Activated T-cell treated with anti-CD3 and anti-CD28 coated beads, Interleukin-2, amount 50 U/mL, for 1 hour (primary cell): ENCODE measurements at regions not wholly inside any gene's neighbourhood (a gene's known extent, or its start where the extent isn't known, plus 50 kb on each side); places are given as distances from the start of the nearest gene placed in this dataset.
"Not testable (repeated sequence)": the region's sequence is repeated elsewhere in the genome, so short reads cannot be mapped to it uniquely, and the experiment has no call there.

Experiments used
- DNase-seq: peaks from one replicate; pipeline ENCODE4 v3.0.0-alpha.2; 2020

DNA sequence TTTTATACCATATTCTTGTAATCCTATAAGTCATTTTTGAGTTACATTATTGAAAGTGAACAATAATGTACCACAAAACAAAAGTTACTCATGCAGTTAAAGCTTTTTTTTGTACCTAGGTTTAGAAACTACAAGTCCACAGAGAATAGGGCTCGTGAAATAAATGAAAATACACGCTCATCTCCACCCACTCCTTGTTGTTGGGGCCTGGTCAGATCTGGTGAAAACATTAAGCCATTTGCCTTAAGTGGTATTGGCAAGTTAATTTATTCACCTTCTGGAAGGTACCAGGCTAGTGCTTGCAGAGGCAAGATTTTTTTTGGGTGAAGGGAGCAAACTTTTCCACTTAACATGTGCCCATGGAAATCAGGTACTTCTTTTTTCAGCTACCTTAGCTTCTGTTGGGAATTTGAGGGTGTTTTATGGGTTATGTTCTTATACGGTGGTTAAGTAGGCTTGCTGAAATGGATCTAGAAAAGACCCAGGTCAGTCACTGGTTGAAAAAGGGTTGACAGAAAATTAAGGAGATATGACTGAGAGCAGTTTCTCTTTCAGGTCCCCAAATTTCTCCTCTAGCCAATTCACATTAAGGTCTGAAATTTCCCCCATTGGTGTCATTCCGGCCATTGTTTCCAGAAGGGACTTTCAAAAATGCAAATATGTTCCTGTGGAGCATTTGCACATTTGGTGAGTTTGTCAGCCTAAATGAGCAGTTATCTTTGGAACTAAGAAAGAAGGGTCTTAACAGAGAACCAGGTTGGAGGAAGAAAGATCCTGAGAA is 143.3 kb downstream of the KCNRG start:
- no peak for DNase-seq

DNA sequence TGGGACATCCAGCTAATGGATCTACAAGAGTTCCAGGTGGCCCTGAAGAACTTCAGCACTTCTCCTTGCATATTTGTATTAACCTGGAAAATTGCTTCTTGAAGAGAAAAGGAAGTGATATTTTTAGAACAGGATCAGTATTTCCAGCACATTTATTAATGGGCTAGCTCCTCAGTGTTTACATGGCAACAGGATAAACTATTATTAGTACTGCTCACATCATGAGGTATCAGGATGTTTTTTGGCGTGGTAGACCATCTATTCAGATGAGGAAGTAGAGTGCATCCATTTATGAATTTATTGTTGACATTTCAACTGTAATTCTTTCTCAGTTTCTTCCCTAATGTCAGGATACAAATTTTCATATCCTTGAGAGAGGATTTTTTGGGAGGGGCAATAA is 144.4 kb downstream of the KCNRG start:
- no peak for DNase-seq

DNA sequence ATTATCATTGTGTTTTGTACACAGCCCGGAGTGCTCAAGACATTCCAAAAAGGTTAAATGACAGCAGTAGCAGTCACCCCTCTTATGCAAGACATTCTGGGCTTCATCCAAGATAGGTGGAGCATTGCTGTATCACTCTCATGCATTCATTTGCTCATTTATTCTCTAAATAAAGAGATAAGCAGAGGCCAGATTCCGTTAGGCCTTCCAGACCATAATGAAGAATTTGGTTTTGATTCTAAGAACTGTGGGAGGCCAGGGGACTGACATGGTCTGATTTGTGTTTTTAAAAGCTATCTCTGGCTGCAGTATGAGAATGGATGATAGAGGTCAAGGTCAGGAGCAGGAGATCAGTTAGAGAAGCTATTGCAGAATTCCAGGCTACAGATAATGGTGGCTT is 145.8 kb downstream of the KCNRG start:
- no peak for DNase-seq

DNA sequence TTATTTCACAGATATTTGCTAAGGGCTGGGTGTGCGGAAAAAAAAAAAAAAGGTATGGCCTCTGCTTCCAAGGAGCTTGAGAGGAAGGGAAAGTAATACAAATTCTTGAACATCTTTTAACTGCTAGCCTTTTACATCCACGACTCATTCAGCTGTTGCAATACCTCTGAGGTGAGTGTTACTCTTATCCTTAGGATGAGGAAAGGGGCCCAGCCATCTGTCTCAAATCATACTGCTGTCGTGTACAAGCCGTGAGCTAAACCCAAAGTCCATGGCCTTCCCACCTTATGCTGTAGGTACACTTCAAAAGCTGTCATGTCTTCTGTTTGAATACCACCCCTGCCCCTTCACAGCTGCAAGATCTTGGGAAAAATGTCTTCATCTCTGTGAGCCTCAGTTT is 146.8 kb downstream of the KCNRG start:
- no peak for DNase-seq

DNA sequence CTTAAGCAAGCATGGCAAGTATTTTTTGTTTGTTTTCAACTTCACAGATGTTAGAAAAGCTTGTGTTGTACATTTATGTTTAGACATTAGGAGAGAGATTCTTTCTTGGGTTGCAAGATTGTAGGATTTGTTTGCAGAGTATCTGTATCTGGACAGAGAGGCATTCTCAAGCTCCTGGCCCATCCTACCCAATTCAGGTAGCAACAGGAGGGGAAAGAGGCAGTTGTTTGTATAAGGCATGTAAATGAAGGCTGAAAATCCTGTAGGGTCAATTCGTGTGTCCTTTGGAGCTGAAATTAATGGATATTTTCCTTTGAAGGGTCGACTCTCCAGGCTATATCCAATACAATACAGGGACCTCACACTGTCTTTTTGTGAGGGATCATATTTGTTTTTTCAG is 147.3 kb downstream of the KCNRG start:
- no peak for DNase-seq

DNA sequence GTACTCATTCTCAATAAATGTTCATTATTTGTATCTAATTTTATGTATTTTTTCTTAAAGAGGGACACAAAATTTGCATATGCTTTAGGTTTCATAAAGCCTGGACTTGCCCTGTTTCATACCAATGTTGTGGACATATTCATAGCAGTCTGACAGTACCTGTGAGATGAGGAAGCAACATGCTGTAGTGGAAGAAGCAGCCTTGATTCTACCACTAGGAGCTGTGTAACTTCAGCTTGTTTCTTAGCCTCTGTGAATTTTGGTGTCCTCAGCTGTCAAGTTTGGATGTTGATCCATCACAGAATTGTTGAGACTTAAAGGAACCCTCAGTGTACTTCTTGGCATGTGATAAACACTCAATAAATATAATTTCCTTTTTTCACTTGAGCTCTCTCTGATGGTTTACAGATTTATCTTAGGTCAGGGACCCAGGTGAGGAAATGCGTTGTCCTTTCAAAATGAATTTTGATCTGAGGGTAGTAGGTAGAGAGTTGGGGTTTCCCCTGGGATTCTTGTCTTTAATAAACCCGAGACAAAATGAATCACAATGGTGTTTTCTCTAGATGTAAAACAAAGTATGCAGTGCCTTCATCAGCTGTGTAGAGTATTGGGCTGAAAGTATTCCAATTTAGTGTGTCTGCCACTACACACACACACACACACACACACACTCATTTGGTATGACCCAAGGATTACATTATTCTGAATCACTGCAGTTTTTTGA is 152.1 kb downstream of the KCNRG start:
- DNase-seq, result no peak

DNA sequence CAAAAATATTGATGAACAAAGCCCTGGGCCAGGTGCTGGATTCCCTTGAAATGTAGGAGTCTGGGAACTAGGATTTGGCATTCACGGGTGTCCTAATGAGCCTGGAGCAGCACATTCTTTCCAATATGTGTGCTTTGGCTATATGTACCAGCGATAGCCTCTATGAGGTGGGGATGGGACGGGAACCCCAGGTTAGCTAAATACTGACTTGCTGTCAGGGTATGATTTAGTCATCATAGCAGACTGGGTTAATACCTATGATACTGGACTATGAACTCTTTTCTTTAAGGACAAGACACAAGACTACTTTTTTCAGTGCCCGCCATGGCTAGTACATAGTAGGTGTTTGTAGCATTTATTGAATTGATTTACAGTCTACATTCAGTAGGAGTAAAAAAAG is 152.7 kb downstream of the KCNRG start:
- DNase-seq, result no peak

DNA sequence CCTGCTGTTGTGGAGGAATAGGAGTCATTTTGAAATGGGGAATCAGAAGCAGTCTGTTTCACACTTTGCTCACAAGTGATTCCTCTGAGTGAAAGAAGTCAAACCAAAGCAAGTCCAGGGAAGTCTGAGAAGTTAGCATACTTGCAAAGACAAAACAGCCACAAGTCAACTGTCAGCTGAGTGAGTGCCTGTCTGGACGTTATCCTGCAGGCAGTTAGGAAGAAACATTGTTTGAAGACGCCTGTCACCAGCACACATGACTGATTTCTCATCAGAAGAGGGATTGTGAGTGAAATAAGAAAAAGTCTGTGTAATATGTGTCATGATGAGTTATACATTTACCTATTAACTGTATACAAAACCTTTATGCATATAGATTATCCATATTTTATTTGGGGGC is 153.5 kb downstream of the KCNRG start:
- DNase-seq, result no peak

DNA sequence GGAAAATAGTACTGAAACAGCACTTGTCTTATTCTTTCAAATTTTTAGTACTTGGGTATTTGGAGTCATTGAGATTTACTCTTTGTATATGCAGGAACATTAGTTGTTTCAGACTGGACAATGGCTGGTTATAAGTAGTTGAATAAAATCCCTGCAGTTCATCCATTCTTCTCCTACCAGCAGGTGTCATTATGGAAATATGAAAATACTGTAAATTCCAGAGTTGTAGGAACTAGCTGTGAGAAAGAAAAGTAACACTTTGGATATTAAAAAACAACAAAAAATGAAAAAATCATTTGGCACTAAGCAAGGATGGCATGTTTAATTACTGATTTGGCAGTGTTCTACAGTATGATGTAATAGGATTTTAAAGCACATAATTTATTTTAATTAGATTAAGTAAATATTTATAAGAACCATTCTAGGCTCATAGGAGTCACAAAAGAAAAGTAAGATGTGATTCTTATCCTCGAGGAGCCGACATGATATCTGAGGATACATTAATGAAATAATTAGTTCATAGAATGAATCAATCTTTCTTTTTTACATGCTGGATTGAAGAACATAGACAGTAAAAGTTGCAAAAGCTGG is 155.3 kb downstream of the KCNRG start:
- DNase-seq, result no peak

DNA sequence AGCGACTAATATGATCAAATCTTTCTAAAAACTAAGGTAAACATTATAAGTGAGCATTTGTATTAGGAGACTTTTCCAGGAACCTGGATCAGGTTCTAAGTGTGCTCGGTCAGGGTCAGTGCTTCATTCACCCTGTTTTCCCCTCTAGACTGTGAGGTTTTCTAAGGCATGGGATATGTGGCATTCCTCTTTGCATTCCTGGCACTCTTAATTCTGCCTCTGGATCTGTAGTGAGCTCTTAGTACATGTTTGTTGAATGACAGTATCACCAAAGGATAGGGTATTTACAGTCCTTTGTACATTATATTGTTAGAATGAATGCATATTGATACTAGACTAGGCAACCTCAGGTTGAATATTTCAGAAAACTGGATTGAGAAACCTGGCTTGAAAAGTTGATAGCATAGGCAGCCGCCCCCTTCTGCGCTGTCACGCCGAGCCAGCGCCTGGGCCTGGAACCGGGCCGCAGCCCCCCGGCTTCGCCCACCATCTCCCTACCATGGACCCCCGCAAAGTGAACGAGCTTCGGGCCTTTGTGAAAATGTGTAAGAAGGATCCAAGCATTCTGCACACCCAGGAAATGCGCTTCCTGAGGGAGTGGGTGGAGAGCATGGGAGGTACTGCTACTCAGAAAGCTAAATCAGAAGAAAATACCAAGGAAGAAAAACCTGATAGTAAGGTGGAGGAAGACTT is 156.5 kb downstream of the KCNRG start:
- no peak for DNase-seq

DNA sequence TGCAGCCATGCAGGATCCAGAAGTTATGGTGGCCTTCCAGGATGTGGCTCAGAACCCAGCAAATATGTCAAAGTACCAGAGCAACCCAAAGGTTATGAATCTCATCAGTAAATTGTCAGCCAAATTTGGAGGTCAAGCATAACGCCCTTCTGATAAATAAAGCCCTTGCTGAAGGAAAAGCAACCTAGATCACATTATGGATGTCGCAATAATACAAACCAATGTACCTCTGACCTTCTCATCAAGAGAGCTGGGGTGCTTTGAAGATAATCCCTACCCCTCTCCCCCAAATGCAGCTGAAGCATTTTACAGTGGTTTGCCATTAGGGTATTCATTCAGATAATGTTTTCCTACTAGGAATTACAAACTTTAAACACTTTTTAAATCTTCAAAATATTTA is 157.8 kb downstream of the KCNRG start:
- not testable (repeated sequence) for DNase-seq

DNA sequence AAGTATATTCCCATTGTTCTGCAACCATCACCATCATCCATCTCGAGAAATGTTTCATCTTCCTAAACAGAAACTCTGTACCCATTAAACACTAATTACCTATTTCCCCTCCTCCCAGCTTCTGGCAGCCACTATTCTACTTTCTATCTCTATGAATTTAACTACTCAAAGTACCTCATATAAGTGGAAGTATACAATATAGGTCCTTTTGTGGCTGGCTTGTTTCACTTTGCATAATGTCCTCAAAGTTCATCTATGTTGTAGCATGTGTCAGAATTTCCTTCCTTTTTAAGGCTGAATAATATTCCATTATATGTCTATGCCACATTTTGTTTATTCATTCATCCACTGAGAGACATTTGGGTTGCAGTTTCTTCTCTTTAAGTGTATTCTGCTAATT is 159.4 kb downstream of the KCNRG start:
- DNase-seq, result no peak

DNA sequence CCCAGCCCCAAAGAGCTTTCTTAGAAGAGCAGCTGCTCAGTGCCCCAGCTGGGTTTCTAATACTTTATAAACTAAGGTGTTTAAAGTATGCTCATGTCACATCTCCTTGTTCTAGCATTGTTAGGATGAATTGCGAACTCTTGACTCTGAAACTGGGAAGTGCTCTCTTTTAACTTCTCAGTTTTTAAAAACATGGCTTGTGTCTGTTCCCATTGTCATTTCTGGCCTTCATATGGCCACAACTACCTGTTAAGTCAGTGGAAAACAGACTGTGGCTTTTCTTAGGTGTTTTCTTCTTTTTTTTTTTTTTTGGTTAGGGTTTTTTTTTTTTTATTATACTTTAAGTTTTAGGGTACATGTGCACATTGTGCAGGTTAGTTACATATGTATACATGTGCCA is 164.7 kb downstream of the KCNRG start:
- no peak for DNase-seq

DNA sequence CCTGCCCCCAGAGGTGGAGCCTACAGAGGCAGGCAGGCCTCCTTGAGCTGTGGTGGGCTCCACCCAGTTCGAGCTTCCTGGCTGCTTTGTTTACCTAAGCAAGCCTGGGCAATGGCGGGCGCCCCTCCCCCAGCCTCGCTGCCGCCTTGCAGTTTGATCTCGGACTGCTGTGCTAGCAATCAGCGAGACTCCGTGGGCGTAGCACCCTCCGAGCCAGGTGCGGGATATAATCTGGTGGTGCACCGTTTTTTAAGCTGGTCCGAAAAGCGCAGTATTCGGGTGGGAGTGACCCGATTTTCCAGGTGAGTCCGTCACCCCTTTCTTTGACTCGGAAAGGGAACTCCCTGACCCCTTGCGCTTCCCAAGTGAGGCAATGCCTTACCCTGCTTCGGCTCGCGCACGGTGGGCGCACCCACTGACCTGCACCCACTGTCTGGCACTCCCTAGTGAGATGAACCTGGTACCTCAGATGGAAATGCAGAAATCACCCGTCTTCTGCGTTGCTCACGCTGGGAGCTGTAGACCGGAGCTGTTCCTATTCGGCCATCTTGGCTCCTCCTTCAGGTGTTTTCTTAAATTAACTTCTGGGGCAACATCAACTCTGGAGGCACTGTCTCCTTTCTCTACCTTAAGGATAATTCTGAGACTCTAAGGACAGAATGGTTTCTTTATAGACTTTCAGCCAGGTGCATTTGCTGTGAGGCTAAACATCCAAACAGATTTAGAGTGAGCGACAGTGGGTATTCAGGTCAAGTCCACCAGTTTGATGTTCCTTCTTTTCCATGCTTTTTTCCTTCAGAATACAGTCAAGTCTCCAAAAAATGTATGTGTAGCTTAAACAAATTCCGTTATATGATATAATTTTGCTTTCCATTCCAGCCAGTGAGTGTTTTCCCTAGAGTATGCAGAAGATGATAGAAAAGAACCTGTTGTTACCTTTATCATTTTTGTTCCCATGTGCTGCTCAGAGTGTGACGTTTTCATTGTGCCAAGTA is 170.8 kb downstream of the KCNRG start:
- not testable (repeated sequence) for DNase-seq

DNA sequence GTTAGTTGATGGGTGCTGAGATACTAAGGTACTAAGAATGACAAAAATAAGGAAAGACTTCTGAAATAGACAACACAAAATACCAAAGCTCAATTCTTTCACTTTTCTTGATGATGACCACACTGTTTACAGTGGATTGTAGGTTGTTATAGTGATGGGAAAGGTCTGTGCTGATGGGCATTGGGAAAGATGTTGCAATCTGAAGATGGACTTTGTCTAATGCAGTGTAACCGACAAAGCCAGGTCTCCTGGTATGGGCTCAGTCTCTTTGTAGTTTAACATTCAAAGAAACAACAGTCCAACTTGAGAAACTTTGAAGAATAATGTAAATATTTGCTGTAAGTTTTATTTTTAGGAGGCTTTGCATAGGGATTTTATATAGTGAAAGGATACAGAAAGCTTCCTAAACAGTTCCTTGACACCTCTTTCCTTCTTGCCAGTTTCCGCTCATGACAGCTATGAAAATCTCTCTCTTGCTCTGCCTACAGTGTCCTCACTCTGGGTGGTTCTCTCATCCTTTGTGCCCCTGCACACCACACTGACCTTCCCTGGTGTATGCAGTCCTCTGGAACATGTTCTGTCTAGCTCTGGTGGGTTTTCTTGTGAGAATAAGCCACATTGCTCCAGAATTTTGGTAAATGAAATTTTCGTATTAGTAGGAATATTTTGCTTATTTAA is 172.2 kb downstream of the KCNRG start:
- no peak for DNase-seq

DNA sequence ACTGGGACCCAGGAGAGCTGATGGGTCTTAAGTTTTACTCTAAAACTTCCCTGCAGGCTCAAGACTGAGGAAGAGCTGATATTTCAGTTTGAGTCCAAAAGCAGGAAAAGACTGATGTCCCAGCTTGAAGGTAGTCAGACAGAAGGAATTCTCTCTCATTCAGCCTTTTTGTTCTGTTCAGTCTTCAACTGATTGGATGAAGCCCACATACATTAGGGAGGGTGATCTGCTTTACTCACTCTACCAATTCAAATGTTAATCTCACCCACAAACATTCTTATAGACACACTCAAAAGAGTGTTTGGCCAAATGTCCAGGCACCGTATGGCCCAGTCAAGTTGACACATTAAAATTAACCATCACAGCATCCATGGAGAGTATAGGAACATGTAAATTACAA is 173.5 kb downstream of the KCNRG start:
- DNase-seq, result no peak

DNA sequence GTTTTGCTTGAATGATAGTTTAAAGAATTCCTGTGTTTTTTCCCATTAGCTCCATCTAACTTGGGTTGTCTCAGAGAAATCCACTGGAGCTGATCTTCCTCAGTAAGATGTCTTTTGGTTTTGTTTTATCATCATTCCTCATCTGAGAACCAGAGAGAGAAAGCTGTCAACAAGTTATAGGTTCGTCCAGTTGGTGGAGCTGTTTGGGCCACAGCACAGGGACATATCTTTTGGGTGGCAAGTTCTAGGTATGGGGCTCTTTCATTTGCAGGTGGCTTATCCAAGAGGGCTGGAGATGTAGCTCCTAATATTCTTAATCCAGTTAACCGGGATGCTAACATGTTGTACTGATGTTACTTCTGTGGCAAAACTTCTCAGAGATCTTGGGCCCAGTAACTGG is 174.2 kb downstream of the KCNRG start:
- DNase-seq, result no peak

DNA sequence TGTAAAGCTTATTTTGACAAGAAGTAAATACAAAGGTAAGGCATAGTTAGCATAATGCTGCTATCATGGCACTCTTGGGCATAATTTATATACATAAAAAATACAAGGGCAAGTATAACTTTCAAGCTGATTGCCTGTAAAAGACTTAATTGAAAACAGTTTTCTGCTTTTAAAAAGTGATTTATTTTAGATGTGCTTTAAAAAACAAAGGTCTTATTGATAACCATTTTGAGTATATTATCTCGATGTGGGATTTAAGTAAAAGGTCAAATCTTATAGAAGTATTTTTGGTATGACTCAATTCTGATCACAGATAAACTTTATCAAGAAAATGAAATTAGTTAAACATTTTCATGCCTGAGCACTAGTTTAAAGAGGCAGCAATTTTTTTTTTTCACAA is 175.8 kb downstream of the KCNRG start:
- no peak for DNase-seq

DNA sequence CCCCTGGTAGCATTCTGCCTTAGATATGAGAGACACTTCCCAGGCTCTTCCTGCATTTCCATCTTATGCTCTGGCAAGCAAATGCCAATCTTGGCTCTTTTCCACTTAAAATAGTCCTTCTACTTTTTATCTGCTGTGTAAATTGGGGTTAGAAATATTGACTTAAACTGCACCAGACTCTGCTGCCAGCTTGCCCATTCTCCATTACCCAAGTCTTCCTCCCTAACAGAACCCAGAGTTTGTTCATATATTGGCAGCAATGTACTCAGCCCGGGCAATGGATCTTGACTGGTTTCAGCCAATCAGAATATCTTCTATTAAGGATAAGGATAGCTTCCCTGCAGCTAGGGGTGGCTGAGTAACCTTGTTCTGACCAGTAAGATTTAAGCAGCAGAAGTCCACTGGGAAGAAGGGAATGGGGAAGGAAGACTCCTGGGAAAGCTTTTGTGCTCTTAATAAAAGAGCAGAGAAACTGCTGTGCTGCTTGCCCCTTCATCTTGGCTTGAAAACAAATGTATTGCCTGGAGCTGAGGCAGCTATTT is 177.1 kb downstream of the KCNRG start:
- DNase-seq, result no peak

DNA sequence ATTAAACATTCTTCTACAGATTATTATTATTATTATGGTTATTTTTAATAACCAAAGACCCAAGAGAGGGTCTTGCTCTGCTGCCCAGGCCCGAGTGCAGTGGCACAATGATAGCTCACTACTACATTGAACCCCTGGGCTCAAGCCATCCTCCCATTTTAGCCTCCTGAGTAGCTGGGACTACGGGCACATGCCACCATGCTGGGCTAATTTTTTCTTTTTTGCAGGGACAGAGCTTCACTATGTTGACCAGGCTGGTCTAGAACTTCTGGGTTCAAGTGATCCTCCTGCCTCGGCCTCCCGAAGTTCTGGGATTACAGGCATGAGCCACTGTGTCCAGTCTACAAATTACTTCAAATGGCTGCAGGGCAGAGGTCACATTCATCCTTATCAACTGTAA is 179.8 kb downstream of the KCNRG start:
- DNase-seq, result no peak

DNA sequence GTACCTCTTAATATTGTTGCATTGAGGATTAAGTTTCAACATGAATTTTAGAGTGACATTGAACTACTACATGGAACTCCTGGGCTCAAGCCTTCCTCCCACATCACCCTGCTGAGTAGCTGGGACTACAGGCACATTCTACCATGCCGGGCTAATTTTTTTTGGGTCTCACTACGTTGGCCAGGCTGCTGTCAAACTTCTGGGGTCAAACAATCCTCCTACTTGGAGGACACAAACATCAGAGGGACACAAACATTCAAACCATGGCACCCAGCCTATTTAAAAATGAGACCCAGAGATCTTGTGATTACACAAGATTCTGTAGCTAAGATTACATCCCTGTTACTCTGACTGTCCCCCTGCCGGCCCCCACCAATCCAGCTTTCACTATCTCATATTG is 180.9 kb downstream of the KCNRG start:
- DNase-seq, result no peak

DNA sequence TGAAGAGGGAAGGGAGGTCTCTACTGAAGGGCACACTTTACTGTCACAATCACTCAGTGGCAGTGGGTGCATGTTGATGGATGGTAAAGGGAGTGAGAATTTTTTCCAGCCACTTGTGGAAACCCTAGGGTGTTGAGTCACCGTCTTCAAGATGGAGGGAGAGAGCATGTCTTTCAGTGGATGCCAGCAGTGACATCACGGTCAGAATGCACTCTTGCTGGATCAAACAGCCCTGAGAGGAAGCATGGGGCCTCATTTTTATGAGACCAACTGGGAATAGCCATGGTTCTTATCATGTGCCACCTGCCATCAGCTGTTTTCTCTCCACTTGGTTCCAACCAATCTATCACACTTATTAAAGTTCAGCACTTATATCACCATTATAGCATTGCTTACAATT is 182.5 kb downstream of the KCNRG start:
- DNase-seq, result no peak
